Activated CD4-positive, alpha-beta T cell treated with anti-CD3 and anti-CD28 coated beads for 36 hours (primary cell): ENCODE measurements at regions not wholly inside any gene's neighbourhood (a gene's known extent, or its start where the extent isn't known, plus 50 kb on each side); places are given as distances from the start of the nearest gene placed in this dataset.
A peak's percentile ranks its signal among the peaks of the same experiment; 100 is the strongest.

Experiments
- ATAC-seq: fragments of 200-7000 bp; cut with Tn5 transposase; one replicate; pipeline ENCODE4 v1.10.0; 2021; ENCODE audit warnings: mild to moderate bottlenecking, moderate library complexity
- CTCF ChIA-PET: fragments of 350-600 bp; sonication (Branson Sonifier 250); formaldehyde crosslinking; loops from one replicate; lab custom pipeline; 2021; ENCODE audit warnings: antibody characterized with exemption; lab: Charles Lee
- POLR2A ChIA-PET: fragments of 350-600 bp; sonication (Branson Sonifier 250); formaldehyde crosslinking; loops from one replicate; lab custom pipeline; 2021; ENCODE audit warnings: antibody characterized with exemption, inconsistent platforms; lab: Charles Lee
- DNase-seq: peaks from one replicate; pipeline ENCODE4 v3.0.0-alpha.2; 2020
- H3K27ac Mint-ChIP-seq: one replicate; pipeline ENCODE4 v1.8.0; 2021; ENCODE audit warnings: mixed read lengths
- H3K27me3 Mint-ChIP-seq: one replicate; pipeline ENCODE4 v1.8.0; 2021; ENCODE audit warnings: mixed read lengths
- H3K36me3 Mint-ChIP-seq: one replicate; pipeline ENCODE4 v1.8.0; 2021; ENCODE audit warnings: low read depth, mixed read lengths
- H3K4me1 Mint-ChIP-seq: one replicate; pipeline ENCODE4 v1.8.0; 2021; ENCODE audit warnings: mixed read lengths
- H3K4me3 Mint-ChIP-seq: one replicate; pipeline ENCODE4 v1.8.0; 2021; ENCODE audit warnings: mild to moderate bottlenecking, moderate library complexity, mixed read lengths
- H3K9me3 Mint-ChIP-seq: one replicate; pipeline ENCODE4 v1.8.0; 2021; ENCODE audit warnings: low read depth, mixed read lengths
- intact Hi-C, 2 experiments: fragments of 100-400 bp; cut with DNase I in 1 of 2; cut with micrococcal nuclease in 1 of 2; formaldehyde crosslinking; loops; one replicate each; pipeline versions ENCODE4 v1.14.2 to v1.15.1; 2022 to 2024; cut with DNase I, micrococcal nuclease

DNA sequence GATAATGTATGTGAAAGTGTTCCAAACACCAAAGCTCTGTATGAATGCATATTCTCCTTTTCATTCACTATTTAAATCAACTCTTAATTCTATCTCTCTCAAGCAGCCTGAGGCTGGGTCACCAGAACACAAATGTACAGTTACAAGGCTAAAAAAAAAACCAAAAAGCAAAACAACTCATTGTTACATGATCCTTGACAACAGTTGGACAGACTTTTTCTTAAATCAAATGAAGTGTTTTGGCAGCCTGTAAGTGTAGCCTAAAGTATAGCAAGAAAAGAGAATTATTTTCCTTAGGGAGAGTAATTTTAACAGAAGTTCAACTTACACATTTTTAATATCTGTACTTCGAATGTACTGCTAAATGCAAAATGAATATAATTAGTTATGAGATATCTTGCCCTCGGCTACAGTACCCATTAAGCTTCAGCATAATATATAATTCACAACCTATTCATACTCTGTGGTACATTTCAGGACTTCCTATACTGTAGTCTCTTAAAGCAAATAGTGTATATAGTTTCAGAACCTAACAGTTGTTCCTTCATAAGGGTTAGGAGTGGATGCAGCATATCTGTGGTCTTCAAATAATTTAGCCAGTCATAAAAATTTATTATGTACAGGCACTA, 214.0 kb upstream of the BTG1 start:
- ATAC-seq (no peak), DNase-seq (no peak)
- POLR2A ChIA-PET, result no interaction called here
- intact Hi-C loops, result no loop called here
- Mint-ChIP-seq H3K4me3 (no peak overlapping the region), H3K27ac (peak overlapping the region; percentile 72), H3K36me3 (peaks cover 32% of the 10 kb centered on the region), H3K4me1 (peaks cover 59% of the 10 kb centered on the region), H3K9me3 (peaks cover 36% of the 10 kb centered on the region), H3K27me3 (no peaks in the 10 kb centered on the region)
- CTCF ChIA-PET, result interaction anchor here (0.6 to 2.0 kb wide), 2 partner anchors 48 to 127 kb away, joined by 4 to 5 read pairs; no protein-coding TSS in a partner anchor

DNA sequence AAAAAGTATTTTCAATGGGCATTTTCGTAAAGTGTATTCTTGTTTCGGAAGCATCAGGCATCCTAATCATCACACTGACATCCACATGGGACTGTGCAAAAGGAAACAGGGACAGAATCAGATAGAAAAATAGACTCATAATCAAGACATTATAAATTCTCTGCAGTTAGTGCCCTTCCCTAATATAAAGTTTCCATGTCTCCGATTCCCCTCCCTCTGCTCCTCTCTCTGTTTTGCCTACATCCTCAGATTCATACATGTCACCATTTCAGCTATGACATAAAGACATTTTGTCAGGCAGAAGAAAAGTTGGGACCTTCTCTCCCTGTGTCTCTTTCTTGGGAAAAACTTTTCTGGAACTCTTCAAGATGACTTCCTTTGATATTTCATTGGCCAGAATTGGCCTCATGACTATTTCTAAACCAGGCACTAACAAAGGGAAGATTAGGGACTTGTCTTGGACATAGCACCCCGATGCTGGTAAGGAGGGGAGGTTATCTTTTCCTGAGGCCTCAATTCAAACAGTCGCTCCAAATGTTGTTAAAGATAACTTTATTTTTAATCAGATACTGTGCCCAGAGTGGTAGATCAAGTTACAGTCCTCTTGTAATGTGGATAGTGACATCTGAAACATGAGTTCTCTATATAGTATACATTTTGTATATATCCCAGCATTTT, 212.1 kb upstream of the BTG1 start:
- Mint-ChIP-seq H3K36me3 (peaks cover 27% of the 10 kb centered on the region), H3K4me1 (peaks cover 43% of the 10 kb centered on the region), H3K9me3 (peaks cover 34% of the 10 kb centered on the region), H3K27me3 (no peaks in the 10 kb centered on the region), H3K4me3 (no peak overlapping the region), H3K27ac (peak overlapping the region; percentile 17)
- ChIA-PET POLR2A (no interaction called here), CTCF (no interaction called here)
- ATAC-seq (no peak), DNase-seq (no peak)
- intact Hi-C loops, result no loop called here

DNA sequence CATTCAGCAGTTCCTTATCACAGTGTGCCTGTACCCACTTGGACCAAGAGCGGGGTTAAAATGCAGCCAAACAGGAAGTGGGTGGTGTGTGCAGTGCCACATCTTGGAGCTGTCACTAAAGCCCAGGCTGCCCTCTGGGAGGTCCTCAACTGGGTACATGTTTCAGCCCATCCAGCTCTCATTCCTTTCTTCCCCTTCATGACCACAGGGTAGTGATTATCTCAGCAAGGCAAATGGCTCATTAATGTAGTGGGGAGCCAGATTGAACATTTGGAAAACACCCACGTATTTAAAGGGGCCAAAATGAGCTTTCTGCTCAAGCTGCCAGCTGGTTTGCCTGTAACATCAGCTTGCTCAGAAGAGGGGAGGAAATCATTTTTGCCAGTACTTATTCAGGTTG, 210.8 kb upstream of the BTG1 start:
- H3K4me3 Mint-ChIP-seq, result no peak overlapping the region
- ATAC-seq (no peak), DNase-seq (no peak)
- H3K27me3 Mint-ChIP-seq, result no peaks in the 10 kb centered on the region
- intact Hi-C loops, result no loop called here
- ChIA-PET POLR2A (interaction anchor here (0.6 kb wide), 1 partner anchor 200 kb away, joined by 3 read pairs; no protein-coding TSS in a partner anchor), CTCF (no interaction called here)
- peaks cover 29% of the 10 kb centered on the region for H3K9me3 Mint-ChIP-seq
- peaks cover 32% of the 10 kb centered on the region for H3K4me1 Mint-ChIP-seq
- peaks cover 19% of the 10 kb centered on the region for H3K36me3 Mint-ChIP-seq
- no peak overlapping the region for H3K27ac Mint-ChIP-seq

DNA sequence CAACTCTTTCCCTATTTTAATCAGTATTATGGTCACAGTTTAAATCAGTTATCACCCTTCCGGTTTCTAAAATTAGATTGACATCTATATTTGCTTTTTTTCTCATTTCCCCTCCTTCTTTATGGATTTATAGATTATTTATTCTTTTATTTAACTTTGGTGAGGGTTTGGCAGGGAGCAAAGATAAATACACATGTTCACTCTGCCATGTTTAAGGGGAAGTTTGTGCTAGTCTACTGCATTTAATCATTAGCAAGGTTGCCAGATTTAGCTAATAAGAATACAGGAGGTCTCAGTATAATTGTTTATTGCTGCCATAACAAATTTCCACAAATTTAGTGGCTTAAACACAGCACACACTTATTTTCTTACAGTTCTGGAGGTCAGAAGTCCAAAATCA, 204.0 kb upstream of the BTG1 start:
- ChIA-PET POLR2A (no interaction called here), CTCF (interaction anchor here (0.9 kb wide), 1 partner anchor 13 kb away, joined by 3 read pairs; no protein-coding TSS in a partner anchor)
- intact Hi-C loops, result no loop called here
- Mint-ChIP-seq H3K36me3 (no peaks in the 10 kb centered on the region), H3K27me3 (no peaks in the 10 kb centered on the region), H3K4me3 (no peak overlapping the region), H3K4me1 (no peaks in the 10 kb centered on the region), H3K27ac (no peak overlapping the region), H3K9me3 (peaks cover 4% of the 10 kb centered on the region)
- DNase-seq (no peak), ATAC-seq (no peak)

DNA sequence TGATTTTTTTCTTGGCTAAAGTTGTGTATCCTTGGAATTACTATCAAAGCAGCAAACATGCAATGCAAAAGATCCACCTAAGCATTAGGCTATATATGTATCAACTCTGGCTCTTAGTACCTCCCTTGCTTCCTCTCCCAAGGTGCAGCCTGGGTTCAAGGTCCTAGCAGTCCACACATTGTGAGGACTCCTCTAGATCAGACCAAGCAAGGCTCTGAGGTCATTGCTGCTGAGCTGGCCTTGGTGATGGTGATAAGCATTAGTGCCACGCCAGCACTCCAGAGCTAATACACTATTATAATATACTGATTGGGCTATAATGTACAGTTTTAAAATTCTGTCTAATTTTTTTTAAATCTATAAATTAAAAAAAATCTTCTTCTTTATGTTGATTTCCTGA, 196.9 kb upstream of the BTG1 start:
- Mint-ChIP-seq H3K9me3 (peaks cover 6% of the 10 kb centered on the region), H3K36me3 (no peaks in the 10 kb centered on the region), H3K4me1 (peaks cover 14% of the 10 kb centered on the region), H3K4me3 (no peak overlapping the region), H3K27me3 (no peaks in the 10 kb centered on the region), H3K27ac (no peak overlapping the region)
- no peak for DNase-seq
- ChIA-PET CTCF (interaction anchor here (0.8 to 0.9 kb wide), 2 partner anchors 15 to 54 kb away, joined by 3 to 4 read pairs; no protein-coding TSS in a partner anchor), POLR2A (interaction anchor here (0.6 to 0.7 kb wide), 2 partner anchors 163 to 208 kb away, joined by 3 read pairs; no protein-coding TSS in a partner anchor)
- no peak for ATAC-seq
- intact Hi-C loops, result no loop called here

GRCh38 chr12:92341065-92341668, 195.5 kb upstream of the BTG1 start:
- Mint-ChIP-seq H3K27me3 (no peaks in the 10 kb centered on the region), H3K27ac (peak overlapping the region; percentile 70), H3K36me3 (no peaks in the 10 kb centered on the region), H3K9me3 (peaks cover 5% of the 10 kb centered on the region), H3K4me3 (peak overlapping the region; percentile 26), H3K4me1 (peaks cover 20% of the 10 kb centered on the region)
- ChIA-PET CTCF (interaction anchor here (0.7 to 1.0 kb wide), 2 partner anchors 10 to 11 kb away, joined by 3 to 4 read pairs; no protein-coding TSS in a partner anchor), POLR2A (interaction anchor here (0.7 kb wide), 1 partner anchor 41 kb away, joined by 3 read pairs; no protein-coding TSS in a partner anchor)
- ATAC-seq (peak; percentile 92), DNase-seq (peak; percentile 25)
- intact Hi-C loops, result no loop called here

- intact Hi-C loops, result no loop called here
- DNase-seq (no peak), ATAC-seq (no peak)
- H3K27ac Mint-ChIP-seq, result peak overlapping the region; percentile 70
- H3K4me3 Mint-ChIP-seq, result peak overlapping the region; percentile 26
- no peaks in the 10 kb centered on the region for H3K27me3 Mint-ChIP-seq
- peaks cover 20% of the 10 kb centered on the region for H3K4me1 Mint-ChIP-seq
- H3K36me3 Mint-ChIP-seq, result no peaks in the 10 kb centered on the region
- ChIA-PET POLR2A (no interaction called here), CTCF (interaction anchor here (0.7 to 1.0 kb wide), 2 partner anchors 10 to 12 kb away, joined by 3 to 4 read pairs; no protein-coding TSS in a partner anchor)
- peaks cover 5% of the 10 kb centered on the region for H3K9me3 Mint-ChIP-seq
These were observed 194.9 kb upstream of the BTG1 start for GRCh38 chr12:92340441-92341064.

GRCh38 chr12:92340003-92340402, 194.4 kb upstream of the BTG1 start:
- Mint-ChIP-seq H3K9me3 (peaks cover 5% of the 10 kb centered on the region), H3K27ac (no peak overlapping the region), H3K36me3 (no peaks in the 10 kb centered on the region), H3K4me3 (no peak overlapping the region), H3K4me1 (peaks cover 20% of the 10 kb centered on the region), H3K27me3 (no peaks in the 10 kb centered on the region)
- ATAC-seq (no peak), DNase-seq (no peak)
- ChIA-PET CTCF (no interaction called here), POLR2A (no interaction called here)
- intact Hi-C loops, result no loop called here

DNA sequence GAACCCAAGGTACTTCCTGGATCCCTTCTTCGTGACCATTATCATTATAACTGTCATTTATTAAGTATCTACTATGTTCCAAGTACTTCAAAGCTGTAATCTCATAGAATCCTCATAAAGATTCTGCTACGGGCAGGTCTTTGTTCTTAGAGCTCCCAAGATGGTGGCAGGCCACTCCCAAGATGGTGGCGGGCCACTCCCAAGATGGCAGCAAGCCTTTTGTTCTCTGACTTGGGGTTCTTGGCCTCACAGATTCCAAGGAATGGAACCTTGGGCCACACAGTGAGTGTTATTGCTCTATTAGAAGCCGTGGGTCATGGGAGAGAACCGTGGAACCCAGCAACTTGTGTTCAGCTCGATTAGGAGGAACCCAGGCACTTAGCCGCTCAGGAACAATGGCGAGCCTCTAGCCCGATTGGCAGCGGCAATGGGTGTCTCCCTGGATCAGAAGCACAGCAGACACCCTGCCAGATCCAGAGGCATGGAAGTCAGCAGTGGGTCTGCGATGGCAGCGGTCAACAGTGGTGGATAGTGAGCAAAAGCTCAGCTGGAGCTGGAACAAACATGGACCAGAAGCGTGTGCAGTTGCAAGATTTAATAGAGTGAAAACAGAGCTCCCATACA, 193.7 kb upstream of the BTG1 start:
- ATAC-seq (no peak), DNase-seq (no peak)
- intact Hi-C loops, result no loop called here
- ChIA-PET POLR2A (interaction anchor here (0.6 kb wide), 1 partner anchor 301 kb away, joined by 3 read pairs; no protein-coding TSS in a partner anchor), CTCF (no interaction called here)
- Mint-ChIP-seq H3K27me3 (no peaks in the 10 kb centered on the region), H3K36me3 (no peaks in the 10 kb centered on the region), H3K27ac (no peak overlapping the region), H3K9me3 (peaks cover 5% of the 10 kb centered on the region), H3K4me3 (no peak overlapping the region), H3K4me1 (peaks cover 23% of the 10 kb centered on the region)

DNA sequence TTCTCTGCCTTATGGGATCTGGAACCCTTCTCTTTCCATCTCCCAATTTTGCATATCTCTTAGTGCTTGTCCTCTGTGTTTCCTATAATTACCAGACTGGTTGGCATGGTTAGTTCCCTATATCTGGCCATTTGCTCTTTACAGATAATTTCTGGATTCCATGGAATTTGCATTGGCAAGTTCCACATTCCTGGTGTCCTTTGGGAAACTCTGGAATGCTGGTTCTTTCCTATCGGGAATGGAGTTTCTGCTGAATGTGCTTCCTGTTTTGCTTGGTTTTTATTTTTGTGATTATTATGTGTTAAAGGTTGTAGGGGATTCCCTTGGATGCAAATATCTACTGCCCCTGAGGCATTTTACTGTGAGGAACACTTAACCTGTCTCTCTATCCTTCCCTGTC, 193.0 kb upstream of the BTG1 start:
- H3K4me3 Mint-ChIP-seq, result no peak overlapping the region
- POLR2A ChIA-PET, result interaction anchor here (0.6 kb wide), 1 partner anchor 302 kb away, joined by 3 read pairs; no protein-coding TSS in a partner anchor
- CTCF ChIA-PET, result interaction anchor here (0.9 to 1.1 kb wide), 2 partner anchors 13 to 29 kb away, joined by 3 to 4 read pairs; no protein-coding TSS in a partner anchor
- no peaks in the 10 kb centered on the region for H3K27me3 Mint-ChIP-seq
- intact Hi-C loops, result no loop called here
- DNase-seq (no peak), ATAC-seq (no peak)
- no peak overlapping the region for H3K27ac Mint-ChIP-seq
- no peaks in the 10 kb centered on the region for H3K36me3 Mint-ChIP-seq
- H3K9me3 Mint-ChIP-seq, result peaks cover 5% of the 10 kb centered on the region
- peaks cover 29% of the 10 kb centered on the region for H3K4me1 Mint-ChIP-seq

GRCh38 chr12:92338102-92338501, 192.5 kb upstream of the BTG1 start:
- ATAC-seq (no peak), DNase-seq (no peak)
- Mint-ChIP-seq H3K27ac (no peak overlapping the region), H3K36me3 (no peaks in the 10 kb centered on the region), H3K4me3 (no peak overlapping the region), H3K27me3 (no peaks in the 10 kb centered on the region), H3K4me1 (peaks cover 35% of the 10 kb centered on the region), H3K9me3 (peaks cover 5% of the 10 kb centered on the region)
- intact Hi-C loops, result no loop called here
- POLR2A ChIA-PET, result no interaction called here
- CTCF ChIA-PET, result interaction anchor here (0.9 to 1.1 kb wide), 2 partner anchors 14 to 28 kb away, joined by 3 to 4 read pairs; no protein-coding TSS in a partner anchor
